22Rv1 (cell line): ENCODE measurements at regions not wholly inside any gene's neighbourhood (a gene's known extent, or its start where the extent isn't known, plus 50 kb on each side); places are given as distances from the start of the nearest gene placed in this dataset.
"Not testable (repeated sequence)": the region's sequence is repeated elsewhere in the genome, so short reads cannot be mapped to it uniquely, and the experiment has no call there.

ENCODE experiments used
- CTCF ChIP-seq: fragments of 450-650 bp; IDR thresholded peaks from 2 replicates; pipeline ENCODE4 v1.5.1; 2017; ENCODE audit warnings: mild to moderate bottlenecking
- ZFX ChIP-seq: fragments of 450-650 bp; IDR thresholded peaks from 2 replicates; pipeline ENCODE4 v1.6.1; 2017; ENCODE audit warnings: antibody characterized with exemption, borderline replicate concordance

- TF ChIP-seq CTCF, ZFX: not testable (repeated sequence)
Measured at GRCh38 chr5:104079861-104080645, 517.5 kb upstream of the NUDT12 start.
